Neural cell (in vitro differentiated cells): ENCODE measurements at regions not wholly inside any gene's neighbourhood (a gene's known extent, or its start where the extent isn't known, plus 50 kb on each side); places are given as distances from the start of the nearest gene placed in this dataset.

Experiments used
- H2AFZ ChIP-seq: fragments of 200-600, 300-800 bp; sonication (generic), shearing (Covaris generic); 2 replicates; pipeline ENCODE4 v1.6.0; 2014; ENCODE audit warnings: low read depth, mild to moderate bottlenecking, antibody characterized with exemption, low read length, moderate library complexity
- H3F3A ChIP-seq: fragments of 200-600 bp; shearing (Covaris generic); 2 replicates; pipeline ENCODE4 v1.6.1; 2016; ENCODE audit warnings: mild to moderate bottlenecking, moderate library complexity, mixed read lengths, antibody characterized with exemption, low read length; ENCODE audit not compliant: insufficient read depth, poor library complexity, severe bottlenecking
- H3K27ac ChIP-seq: fragments of 200-600, 300-800 bp; sonication (generic), shearing (Covaris generic); 2 replicates; pipeline ENCODE4 v1.5.1; 2014; ENCODE audit warnings: mild to moderate bottlenecking, low read length, moderate library complexity
- H3K27me3 ChIP-seq: fragments of 300-800, 200-600 bp; sonication (generic), shearing (Covaris generic); 2 replicates; pipeline ENCODE4 v1.6.0; 2014; ENCODE audit warnings: mild to moderate bottlenecking, low read depth, low read length, moderate library complexity; ENCODE audit not compliant: insufficient read depth
- H3K36me3 ChIP-seq: fragments of 300-800, 200-600 bp; sonication (generic), shearing (Covaris generic); 2 replicates; pipeline ENCODE4 v1.5.1; 2014; ENCODE audit warnings: mild to moderate bottlenecking, antibody characterized with exemption, low read length, moderate library complexity; ENCODE audit not compliant: insufficient read depth
- H3K4me2 ChIP-seq: fragments of 300-800, 200-600 bp; sonication (generic), shearing (Covaris generic); 2 replicates; pipeline ENCODE4 v1.6.0; 2014; ENCODE audit warnings: mild to moderate bottlenecking, low read length
- H3K4me3 ChIP-seq: fragments of 300-800, 200-600 bp; sonication (generic), shearing (Covaris generic); 2 replicates; pipeline ENCODE4 v1.5.1; 2014; ENCODE audit warnings: mild to moderate bottlenecking, low read length, moderate library complexity
- H3K79me2 ChIP-seq: fragments of 200-600 bp; shearing (Covaris generic); replicated peaks from 2 replicates; pipeline ENCODE4 v1.6.0; 2014; ENCODE audit warnings: mild to moderate bottlenecking, low read length, moderate library complexity; ENCODE audit not compliant: insufficient read depth
- H3K9ac ChIP-seq: fragments of 300-800, 200-600 bp; sonication (generic), shearing (Covaris generic); 2 replicates; pipeline ENCODE4 v1.6.1; 2016; ENCODE audit warnings: mild to moderate bottlenecking, low read length, mixed read lengths
- H3K9me2 ChIP-seq: fragments of 200-600 bp; shearing (Covaris generic); 2 replicates; pipeline ENCODE4 v1.6.1; 2016; ENCODE audit warnings: mild to moderate bottlenecking, low read length, mixed read lengths; ENCODE audit not compliant: insufficient read depth
- H3K9me3 ChIP-seq: fragments of 200-600, 300-800 bp; sonication (generic), shearing (Covaris generic); 2 replicates; pipeline ENCODE4 v1.6.1; 2016; ENCODE audit warnings: mild to moderate bottlenecking, mixed run types, low read length, moderate library complexity, mixed read lengths
- H4K20me1 ChIP-seq: fragments of 200-600 bp; shearing (Covaris generic); 2 replicates; pipeline ENCODE4 v1.6.1; 2016; ENCODE audit warnings: mild to moderate bottlenecking, mixed run types; ENCODE audit not compliant: insufficient read depth
- CTCF ChIP-seq: fragments of 450-650 bp; IDR thresholded peaks from 2 replicates; pipeline ENCODE4 v1.5.1; 2014; ENCODE audit warnings: antibody characterized with exemption, mild to moderate bottlenecking, moderate library complexity; ENCODE audit not compliant: poor library complexity, severe bottlenecking
- EP300 ChIP-seq: fragments of 450-650 bp; conservative IDR thresholded peaks from 2 replicates; pipeline ENCODE4 v1.6.1; 2014; ENCODE audit warnings: antibody characterized with exemption, mild to moderate bottlenecking, moderate library complexity; ENCODE audit not compliant: poor library complexity, severe bottlenecking
- EZH2 ChIP-seq: fragments of 200-600, 300-800 bp; shearing (Covaris generic), sonication (generic); IDR thresholded peaks from 2 replicates; pipeline ENCODE4 v1.6.1; 2014; ENCODE audit warnings: antibody characterized with exemption, low read length, borderline replicate concordance, mild to moderate bottlenecking; ENCODE audit not compliant: insufficient read depth, poor library complexity, severe bottlenecking
- MXI1 ChIP-seq: fragments of 450-650 bp; conservative IDR thresholded peaks from 2 replicates; pipeline ENCODE4 v1.6.1; 2014; ENCODE audit warnings: antibody characterized with exemption, mild to moderate bottlenecking; ENCODE audit not compliant: poor library complexity, severe bottlenecking
- POLR2AphosphoS5 ChIP-seq: IDR thresholded peaks from 2 replicates; pipeline ENCODE4 v1.6.1; 2012
- RAD21 ChIP-seq: fragments of 450-650 bp; conservative IDR thresholded peaks from 2 replicates; pipeline ENCODE4 v1.6.1; 2014; ENCODE audit warnings: antibody characterized with exemption, mild to moderate bottlenecking, moderate library complexity
- SMC3 ChIP-seq: fragments of 450-650 bp; conservative IDR thresholded peaks from 2 replicates; pipeline ENCODE4 v1.6.1; 2014; ENCODE audit warnings: antibody characterized with exemption, mild to moderate bottlenecking, moderate library complexity; ENCODE audit not compliant: poor library complexity
- TAF1 ChIP-seq: IDR thresholded peaks from 2 replicates; pipeline ENCODE4 v1.6.1; 2012; ENCODE audit warnings: low read depth
- TF ChIP-seq, protein P1 (sequence below): IDR thresholded peaks from 2 replicates; pipeline ENCODE4 v1.6.1; 2012; ENCODE audit warnings: borderline replicate concordance

GRCh38 chr10:121658611-121659010, 60.4 kb upstream of the FGFR2 start:
- Histone ChIP-seq H3F3A (no peaks in the 10 kb centered on the region), H3K9me2 (no peaks in the 10 kb centered on the region), H3K4me2 (no peak overlapping the region), H3K9ac (no peak overlapping the region), H2AFZ (no peak overlapping the region), H3K27me3 (no peaks in the 10 kb centered on the region), H3K36me3 (no peaks in the 10 kb centered on the region), H3K27ac (no peak overlapping the region), H3K79me2 (no peaks in the 10 kb centered on the region), H4K20me1 (no peaks in the 10 kb centered on the region), H3K4me3 (no peak overlapping the region), H3K9me3 (no peaks in the 10 kb centered on the region)
- TF ChIP-seq SMC3 (no peak), EZH2 (no peak), RAD21 (no peak), EP300 (no peak), TAF1 (no peak)
- TF ChIP-seq, protein P1, sequence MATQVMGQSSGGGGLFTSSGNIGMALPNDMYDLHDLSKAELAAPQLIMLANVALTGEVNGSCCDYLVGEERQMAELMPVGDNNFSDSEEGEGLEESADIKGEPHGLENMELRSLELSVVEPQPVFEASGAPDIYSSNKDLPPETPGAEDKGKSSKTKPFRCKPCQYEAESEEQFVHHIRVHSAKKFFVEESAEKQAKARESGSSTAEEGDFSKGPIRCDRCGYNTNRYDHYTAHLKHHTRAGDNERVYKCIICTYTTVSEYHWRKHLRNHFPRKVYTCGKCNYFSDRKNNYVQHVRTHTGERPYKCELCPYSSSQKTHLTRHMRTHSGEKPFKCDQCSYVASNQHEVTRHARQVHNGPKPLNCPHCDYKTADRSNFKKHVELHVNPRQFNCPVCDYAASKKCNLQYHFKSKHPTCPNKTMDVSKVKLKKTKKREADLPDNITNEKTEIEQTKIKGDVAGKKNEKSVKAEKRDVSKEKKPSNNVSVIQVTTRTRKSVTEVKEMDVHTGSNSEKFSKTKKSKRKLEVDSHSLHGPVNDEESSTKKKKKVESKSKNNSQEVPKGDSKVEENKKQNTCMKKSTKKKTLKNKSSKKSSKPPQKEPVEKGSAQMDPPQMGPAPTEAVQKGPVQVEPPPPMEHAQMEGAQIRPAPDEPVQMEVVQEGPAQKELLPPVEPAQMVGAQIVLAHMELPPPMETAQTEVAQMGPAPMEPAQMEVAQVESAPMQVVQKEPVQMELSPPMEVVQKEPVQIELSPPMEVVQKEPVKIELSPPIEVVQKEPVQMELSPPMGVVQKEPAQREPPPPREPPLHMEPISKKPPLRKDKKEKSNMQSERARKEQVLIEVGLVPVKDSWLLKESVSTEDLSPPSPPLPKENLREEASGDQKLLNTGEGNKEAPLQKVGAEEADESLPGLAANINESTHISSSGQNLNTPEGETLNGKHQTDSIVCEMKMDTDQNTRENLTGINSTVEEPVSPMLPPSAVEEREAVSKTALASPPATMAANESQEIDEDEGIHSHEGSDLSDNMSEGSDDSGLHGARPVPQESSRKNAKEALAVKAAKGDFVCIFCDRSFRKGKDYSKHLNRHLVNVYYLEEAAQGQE: no peak

DNA sequence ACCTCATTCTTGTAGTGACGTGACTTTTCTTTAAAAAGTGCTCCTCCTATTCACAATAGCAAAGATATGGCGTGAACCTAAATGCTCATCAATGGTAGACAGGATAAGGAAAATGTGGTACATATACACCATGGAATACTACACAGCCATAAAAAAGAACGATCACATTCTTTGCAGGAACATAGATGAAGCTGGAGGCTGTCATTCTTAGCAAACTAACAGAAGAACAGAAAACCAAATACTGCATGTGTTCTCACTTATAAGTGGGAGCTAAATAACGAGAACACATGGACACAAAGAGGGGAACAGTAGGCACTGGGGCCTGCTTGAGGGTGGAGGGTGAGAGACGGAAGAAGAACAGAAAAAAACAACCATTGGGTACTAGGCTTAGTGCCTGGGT, 59.9 kb upstream of the FGFR2 start:
- TF ChIP-seq RAD21: no peak
- no peak for TF ChIP-seq MXI1
- no peak for TF ChIP-seq TAF1
- no peak for TF ChIP-seq EZH2
- TF ChIP-seq SMC3: no peak
- TF ChIP-seq CTCF: no peak
- TF ChIP-seq EP300: no peak
- no peak for TF ChIP-seq POLR2AphosphoS5
- TF ChIP-seq, protein P1: no peak
- no peak overlapping the region for H3K27ac ChIP-seq
- H3K36me3 ChIP-seq: no peaks in the 10 kb centered on the region
- no peak overlapping the region for H3K4me3 ChIP-seq
- H3F3A ChIP-seq: no peaks in the 10 kb centered on the region
- no peak overlapping the region for H3K4me2 ChIP-seq
- no peaks in the 10 kb centered on the region for H3K9me2 ChIP-seq
- H3K9ac ChIP-seq: no peak overlapping the region
- no peaks in the 10 kb centered on the region for H3K27me3 ChIP-seq
- no peaks in the 10 kb centered on the region for H3K79me2 ChIP-seq
- no peaks in the 10 kb centered on the region for H4K20me1 ChIP-seq
- no peak overlapping the region for H2AFZ ChIP-seq
- H3K9me3 ChIP-seq: no peaks in the 10 kb centered on the region
